Activated T-helper 17 cell treated with anti-CD3 and anti-CD28 coated beads, Interleukin-2, amount 50 U/mL, for 72 hours (primary cell): ENCODE measurements at regions not wholly inside any gene's neighbourhood (a gene's known extent, or its start where the extent isn't known, plus 50 kb on each side); places are given as distances from the start of the nearest gene placed in this dataset.

Source experiments
- ATAC-seq: fragments of 150-1000 bp; cut with Tn5 transposase; replicated peaks from 2 replicates; pipeline ENCODE4 v1.10.0; 2021; ENCODE audit warnings: mild to moderate bottlenecking, moderate library complexity
- H3K27ac Mint-ChIP-seq: one replicate; pipeline ENCODE4 v1.8.0; 2022; ENCODE audit warnings: mixed read lengths
- H3K27me3 Mint-ChIP-seq: one replicate; pipeline ENCODE4 v1.8.0; 2022; ENCODE audit warnings: mixed read lengths
- H3K36me3 Mint-ChIP-seq: one replicate; pipeline ENCODE4 v1.8.0; 2022; ENCODE audit warnings: low read depth, mild to moderate bottlenecking, mixed read lengths
- H3K4me1 Mint-ChIP-seq: one replicate; pipeline ENCODE4 v1.8.0; 2022; ENCODE audit warnings: mixed read lengths
- H3K4me3 Mint-ChIP-seq: one replicate; pipeline ENCODE4 v1.8.0; 2022; ENCODE audit warnings: mild to moderate bottlenecking, mixed read lengths
- H3K9me3 Mint-ChIP-seq: one replicate; pipeline ENCODE4 v1.8.0; 2022; ENCODE audit warnings: mixed read lengths

DNA sequence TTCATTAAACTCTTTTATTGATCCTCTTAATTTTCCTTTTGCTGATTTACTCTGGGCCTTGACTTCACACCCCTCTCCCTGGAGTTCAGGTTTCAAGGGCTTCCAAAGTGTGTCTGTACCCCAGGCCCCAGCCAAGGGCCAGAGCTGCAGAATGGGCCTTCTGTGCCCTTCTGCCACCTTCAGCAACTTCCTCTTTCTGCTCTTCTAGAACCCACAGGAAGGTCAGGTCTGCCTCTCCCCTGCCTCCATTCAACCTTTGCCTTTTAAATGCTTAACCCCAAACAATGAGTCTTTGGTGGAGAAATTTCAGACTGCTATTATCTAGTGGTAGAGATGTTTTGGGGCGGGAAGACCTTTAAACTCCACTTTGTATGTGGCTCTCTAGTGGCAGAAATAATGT, 63.1 kb downstream of the TSN start:
- H3K27ac Mint-ChIP-seq = no peak overlapping the region
- no peak for ATAC-seq
- H3K36me3 Mint-ChIP-seq = no peaks in the 10 kb centered on the region
- H3K4me3 Mint-ChIP-seq = no peak overlapping the region
- H3K4me1 Mint-ChIP-seq = no peaks in the 10 kb centered on the region
- H3K9me3 Mint-ChIP-seq = no peaks in the 10 kb centered on the region
- H3K27me3 Mint-ChIP-seq = peaks cover 18% of the 10 kb centered on the region

DNA sequence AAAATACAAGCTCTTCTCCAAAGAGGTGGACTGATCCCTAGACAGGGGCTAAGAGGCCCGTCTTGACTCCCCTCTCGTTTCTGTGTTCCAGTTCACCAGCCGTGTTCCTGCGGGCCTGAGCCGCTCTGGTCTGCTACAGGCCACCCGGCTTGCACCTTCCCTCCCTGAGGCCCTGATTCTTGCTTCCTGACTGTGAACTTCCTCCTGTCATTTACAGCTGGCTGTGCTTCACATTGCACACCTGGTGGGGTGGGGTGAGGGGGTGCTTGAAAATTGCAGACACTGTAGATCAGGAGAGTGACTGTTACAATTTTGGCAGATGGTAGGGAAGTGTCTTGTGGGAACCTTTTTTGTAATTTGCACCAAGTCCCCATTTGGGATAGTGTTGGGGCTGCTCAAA, 64.4 kb downstream of the TSN start:
- no peaks in the 10 kb centered on the region for H3K9me3 Mint-ChIP-seq
- H3K27ac Mint-ChIP-seq = no peak overlapping the region
- no peaks in the 10 kb centered on the region for H3K36me3 Mint-ChIP-seq
- no peak for ATAC-seq
- H3K4me3 Mint-ChIP-seq = no peak overlapping the region
- H3K27me3 Mint-ChIP-seq = peaks cover 18% of the 10 kb centered on the region
- no peaks in the 10 kb centered on the region for H3K4me1 Mint-ChIP-seq

DNA sequence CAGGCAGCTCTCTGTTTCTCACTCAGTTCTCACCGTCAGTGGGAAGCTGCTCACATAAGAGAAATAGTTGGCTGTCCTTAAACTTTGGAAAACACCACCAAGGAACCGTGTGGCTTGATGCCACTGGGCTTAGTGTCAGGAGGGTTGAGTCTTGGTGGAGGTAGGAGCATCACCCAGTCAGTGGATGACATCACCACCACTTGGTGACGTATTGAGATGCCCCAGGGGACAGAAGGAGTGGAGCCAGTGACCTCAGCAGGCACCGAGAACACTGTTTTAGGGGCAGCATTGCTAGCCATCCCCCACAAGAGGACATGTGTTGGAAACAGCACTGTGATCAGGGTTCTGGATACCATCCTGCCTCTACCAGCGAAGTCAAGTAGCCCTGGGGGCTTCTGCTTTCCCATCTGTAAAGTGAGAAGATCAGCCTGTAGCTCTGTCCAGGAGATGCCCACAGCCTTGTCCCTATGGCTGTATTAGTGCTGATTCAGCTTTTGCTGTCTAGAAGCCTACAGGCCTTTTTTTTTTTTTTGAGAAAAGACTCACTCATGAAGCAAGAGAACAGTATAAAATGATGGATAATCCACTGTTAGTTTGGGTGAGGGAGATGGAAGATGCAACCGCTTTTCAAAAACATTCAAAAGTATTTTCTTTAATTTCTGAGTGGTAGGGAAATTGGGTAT, 66.2 kb downstream of the TSN start:
- Mint-ChIP-seq H3K4me1 (no peaks in the 10 kb centered on the region), H3K4me3 (no peak overlapping the region), H3K36me3 (no peaks in the 10 kb centered on the region), H3K27me3 (peaks cover 18% of the 10 kb centered on the region), H3K27ac (no peak overlapping the region), H3K9me3 (no peaks in the 10 kb centered on the region)
- no peak for ATAC-seq

DNA sequence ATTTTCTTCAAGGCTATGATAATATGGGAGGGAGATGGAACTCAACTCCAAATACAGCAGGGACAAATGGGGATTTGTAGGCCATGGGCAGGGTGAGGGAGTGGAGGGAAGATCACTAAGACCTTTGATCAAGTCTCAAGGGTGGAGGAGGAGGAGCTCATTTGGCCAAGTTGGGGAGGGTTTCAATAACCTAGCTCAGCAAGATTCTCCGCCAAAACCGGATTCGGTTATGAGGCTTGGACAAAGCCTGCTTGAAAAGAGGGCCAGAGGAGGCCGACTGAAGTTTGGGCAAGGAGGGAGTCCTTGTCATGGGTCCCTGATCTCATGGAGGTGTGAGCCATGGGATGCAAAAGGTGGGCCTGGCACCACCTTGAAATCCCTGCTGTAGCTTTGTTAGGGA, 68.8 kb downstream of the TSN start:
- no peaks in the 10 kb centered on the region for H3K9me3 Mint-ChIP-seq
- peaks cover 9% of the 10 kb centered on the region for H3K27me3 Mint-ChIP-seq
- no peak overlapping the region for H3K27ac Mint-ChIP-seq
- no peaks in the 10 kb centered on the region for H3K36me3 Mint-ChIP-seq
- H3K4me3 Mint-ChIP-seq = no peak overlapping the region
- no peaks in the 10 kb centered on the region for H3K4me1 Mint-ChIP-seq
- no peak for ATAC-seq

DNA sequence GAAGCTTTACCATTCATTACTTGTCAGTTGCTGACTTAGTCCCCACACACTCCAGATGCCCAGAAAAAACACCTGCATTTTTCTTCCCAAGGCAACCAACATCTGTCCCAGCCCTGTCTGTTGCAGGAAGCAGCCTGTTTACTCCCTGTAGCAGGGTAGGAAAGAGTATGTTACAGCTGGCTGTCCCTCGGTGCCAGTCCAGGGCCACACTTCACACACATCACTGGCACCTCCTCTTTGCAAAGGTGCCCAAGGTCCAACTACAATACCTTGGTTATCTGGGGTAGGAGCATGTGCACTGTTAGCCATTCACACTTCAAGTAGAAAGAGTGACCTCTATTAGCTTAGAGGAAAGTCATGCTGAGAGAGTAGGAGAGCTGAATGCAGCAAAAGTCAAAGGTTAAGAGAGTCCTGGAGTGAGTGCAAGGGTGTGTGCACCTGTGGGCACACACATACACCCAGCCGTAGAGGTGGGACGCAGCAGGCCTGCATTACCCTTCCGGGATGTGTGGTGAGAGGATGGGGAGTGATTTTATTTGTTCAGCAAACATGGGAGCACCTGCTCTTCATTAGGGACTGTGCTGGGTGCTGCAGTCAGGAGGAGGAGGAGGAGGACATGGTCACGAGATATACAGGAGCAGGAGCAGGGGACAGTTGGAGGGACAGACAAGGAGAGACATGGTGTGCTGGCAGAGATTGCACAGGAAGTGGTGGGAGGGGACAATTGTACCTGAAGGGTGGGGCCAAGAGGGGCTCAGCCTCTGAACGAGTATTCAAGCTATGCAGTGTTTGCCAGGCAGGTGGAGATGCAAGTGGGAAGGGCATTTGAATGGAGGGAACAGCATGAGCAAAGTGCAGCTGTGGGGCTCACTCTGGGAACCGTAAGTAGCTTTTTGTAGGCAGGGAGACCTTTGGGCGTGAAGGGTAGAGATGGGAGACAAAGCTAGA, 69.8 kb downstream of the TSN start:
- Mint-ChIP-seq H3K4me1 (no peaks in the 10 kb centered on the region), H3K27me3 (peaks cover 4% of the 10 kb centered on the region), H3K27ac (no peak overlapping the region), H3K36me3 (no peaks in the 10 kb centered on the region), H3K9me3 (no peaks in the 10 kb centered on the region), H3K4me3 (no peak overlapping the region)
- ATAC-seq = no peak

DNA sequence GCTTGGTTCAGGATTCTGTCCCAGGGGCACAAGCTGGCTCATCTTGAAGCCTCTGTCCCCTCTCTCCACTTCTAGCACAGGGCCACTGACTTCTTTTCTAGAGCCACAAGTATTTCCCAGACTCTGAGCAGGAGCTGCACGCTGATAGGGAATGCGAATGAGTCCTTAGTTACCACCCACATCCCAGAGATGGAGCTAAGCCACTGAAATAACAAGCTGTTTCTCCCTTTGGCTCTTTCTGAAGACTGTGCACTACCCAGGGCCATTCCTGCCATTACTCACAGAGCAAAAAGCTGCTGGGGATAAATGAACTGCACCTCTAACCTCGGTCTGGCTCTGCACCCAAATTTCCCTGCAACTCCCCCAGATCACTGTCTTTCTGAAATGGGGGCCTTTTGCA, 70.6 kb downstream of the TSN start:
- H3K27me3 Mint-ChIP-seq = peaks cover 4% of the 10 kb centered on the region
- no peaks in the 10 kb centered on the region for H3K36me3 Mint-ChIP-seq
- H3K27ac Mint-ChIP-seq = no peak overlapping the region

DNA sequence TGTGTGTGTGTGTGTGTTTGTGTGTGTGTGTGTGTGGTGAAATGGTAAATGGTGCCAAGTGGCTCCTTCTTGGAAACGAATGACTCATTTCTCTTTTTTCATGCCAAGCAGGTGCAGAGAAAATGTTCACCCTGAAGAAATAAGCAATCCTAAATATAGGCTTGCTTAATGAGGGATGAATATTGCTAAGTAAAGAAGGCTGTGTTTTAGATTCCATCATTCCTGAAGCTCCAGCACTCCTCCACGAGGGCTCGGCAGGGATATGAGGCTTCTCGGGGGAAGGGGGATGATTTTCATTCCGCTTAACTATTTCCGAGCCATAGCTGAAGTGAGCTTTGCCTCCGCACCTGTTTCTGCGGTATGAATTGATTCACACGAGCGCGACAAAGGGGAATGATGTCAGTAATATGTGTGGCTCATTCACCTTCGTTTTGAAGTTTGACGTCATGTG, 72.9 kb downstream of the TSN start:
- Mint-ChIP-seq H3K36me3 (no peaks in the 10 kb centered on the region), H3K4me3 (no peak overlapping the region), H3K27me3 (peaks cover 3% of the 10 kb centered on the region), H3K27ac (no peak overlapping the region), H3K9me3 (no peaks in the 10 kb centered on the region), H3K4me1 (no peaks in the 10 kb centered on the region)
- ATAC-seq = no peak

More for the DNA sequence above, 70.6 kb downstream of the TSN start:
- no peak for ATAC-seq
- H3K9me3 Mint-ChIP-seq = no peaks in the 10 kb centered on the region
- no peaks in the 10 kb centered on the region for H3K4me1 Mint-ChIP-seq
- H3K4me3 Mint-ChIP-seq = no peak overlapping the region

DNA sequence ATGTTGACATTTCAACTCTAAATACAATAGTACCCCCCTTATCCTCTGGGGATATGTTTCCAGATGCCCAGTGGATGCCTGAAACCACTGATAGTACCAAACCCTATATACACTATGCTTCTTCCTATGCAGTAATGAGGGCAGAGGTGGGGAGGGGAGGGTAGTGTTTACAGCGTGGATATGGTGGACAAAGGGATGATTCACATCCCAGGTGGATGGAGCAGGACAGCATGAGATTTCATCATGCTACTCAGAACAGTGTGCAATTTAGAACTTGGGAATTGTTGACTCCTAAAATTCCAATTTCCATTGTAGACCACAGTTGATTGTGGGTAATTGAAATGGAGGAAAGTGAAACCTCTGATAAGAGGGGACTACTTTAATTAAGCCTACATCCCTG, 75.4 kb downstream of the TSN start:
- no peak for ATAC-seq
- Mint-ChIP-seq H3K4me1 (no peaks in the 10 kb centered on the region), H3K36me3 (no peaks in the 10 kb centered on the region)

DNA sequence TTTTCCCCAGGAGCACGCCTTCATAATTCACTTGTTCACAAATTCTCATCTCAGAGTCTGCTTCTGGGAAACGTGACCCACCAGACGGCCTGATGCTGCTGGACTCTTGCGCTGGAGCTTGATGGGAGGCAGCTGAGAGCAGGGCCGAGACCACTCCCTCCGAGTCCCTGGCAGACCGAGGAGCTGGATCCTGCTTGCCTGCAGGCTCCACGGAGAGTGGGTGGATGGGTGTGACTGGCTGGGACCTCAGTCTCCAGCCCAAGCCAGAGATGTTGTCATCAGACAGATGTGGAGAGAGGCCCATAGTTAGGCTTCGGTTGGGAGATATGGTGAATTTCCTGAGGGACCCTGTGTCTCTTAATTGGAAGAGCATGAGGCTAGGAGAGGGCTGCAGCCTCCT, 76.4 kb downstream of the TSN start:
- H3K36me3 Mint-ChIP-seq = no peaks in the 10 kb centered on the region
- ATAC-seq = no peak

More for the DNA sequence above, 75.4 kb downstream of the TSN start:
- Mint-ChIP-seq H3K9me3 (no peaks in the 10 kb centered on the region), H3K27me3 (peaks cover 3% of the 10 kb centered on the region), H3K27ac (no peak overlapping the region), H3K4me3 (no peak overlapping the region)

DNA sequence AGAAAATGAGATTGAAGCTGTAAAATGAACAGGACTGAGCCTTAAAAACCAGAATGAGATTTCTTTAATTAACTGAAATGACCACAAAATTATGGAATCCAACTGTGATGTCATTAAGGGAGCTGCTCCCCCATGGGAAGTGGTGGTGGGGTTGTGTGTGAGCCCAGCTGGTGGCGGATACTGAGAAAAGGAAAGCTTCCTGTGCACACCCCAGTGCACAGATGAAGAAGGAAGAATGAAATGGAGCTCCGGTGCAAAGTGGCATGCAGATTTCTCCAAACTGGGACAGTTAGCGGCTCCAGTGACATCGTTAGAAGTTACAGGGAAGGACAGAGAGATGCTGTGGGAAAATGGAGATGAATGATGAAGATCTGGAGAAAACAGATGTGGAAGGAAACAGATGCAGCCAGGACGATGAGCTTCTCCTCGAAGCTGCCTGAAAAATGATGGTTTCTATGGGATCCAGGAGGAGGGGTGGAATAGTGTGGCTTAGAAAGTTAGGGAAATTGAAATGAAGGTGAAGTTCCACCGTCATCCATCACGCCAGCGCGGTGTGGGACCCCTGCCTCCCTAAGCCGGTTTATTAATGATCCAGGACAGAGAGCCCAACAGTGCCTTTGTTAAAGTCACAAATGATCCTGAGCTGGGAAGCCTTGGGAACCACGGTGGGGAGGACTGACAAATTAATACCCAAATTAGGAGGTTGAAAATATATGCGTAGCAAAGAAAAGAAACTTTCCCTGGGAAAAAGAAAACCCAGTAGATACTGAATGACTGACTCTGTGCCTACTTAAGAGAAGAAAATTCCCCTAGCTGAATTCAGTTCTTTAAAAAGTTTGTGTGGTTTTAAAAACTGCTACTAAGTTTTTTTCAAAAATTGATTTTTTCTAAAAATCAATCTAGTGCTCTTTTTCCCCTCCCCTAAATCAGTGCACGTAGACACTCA, 77.2 kb downstream of the TSN start:
- Mint-ChIP-seq H3K4me1 (no peaks in the 10 kb centered on the region), H3K36me3 (no peaks in the 10 kb centered on the region), H3K27me3 (peaks cover 3% of the 10 kb centered on the region), H3K4me3 (no peak overlapping the region), H3K9me3 (no peaks in the 10 kb centered on the region), H3K27ac (peak overlapping the region; percentile 17)
- no peak for ATAC-seq

More for the DNA sequence above, 76.4 kb downstream of the TSN start:
- no peak overlapping the region for H3K27ac Mint-ChIP-seq
- H3K4me3 Mint-ChIP-seq = no peak overlapping the region
- peaks cover 3% of the 10 kb centered on the region for H3K27me3 Mint-ChIP-seq
- no peaks in the 10 kb centered on the region for H3K9me3 Mint-ChIP-seq
- no peaks in the 10 kb centered on the region for H3K4me1 Mint-ChIP-seq

DNA sequence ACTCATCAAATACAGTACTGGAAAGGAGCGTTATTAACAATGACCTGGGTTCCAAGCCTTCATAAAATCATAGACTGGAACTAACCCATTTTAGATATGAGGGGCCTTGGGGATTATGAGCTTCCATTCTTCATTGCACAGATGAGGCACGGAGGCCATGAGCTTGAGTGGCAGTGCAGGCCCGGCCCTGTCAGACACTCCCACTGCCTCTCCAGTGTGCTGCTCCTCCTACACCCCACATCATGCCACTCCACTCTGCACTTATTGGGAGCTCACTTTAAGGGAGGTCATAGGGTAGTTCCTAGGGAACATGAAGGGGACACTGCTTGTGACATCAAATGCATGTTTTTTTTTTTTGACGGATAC, 77.9 kb downstream of the TSN start:
- Mint-ChIP-seq H3K36me3 (no peaks in the 10 kb centered on the region), H3K27ac (no peak overlapping the region), H3K4me1 (no peaks in the 10 kb centered on the region), H3K27me3 (peaks cover 6% of the 10 kb centered on the region), H3K9me3 (no peaks in the 10 kb centered on the region), H3K4me3 (no peak overlapping the region)
- ATAC-seq = no peak

DNA sequence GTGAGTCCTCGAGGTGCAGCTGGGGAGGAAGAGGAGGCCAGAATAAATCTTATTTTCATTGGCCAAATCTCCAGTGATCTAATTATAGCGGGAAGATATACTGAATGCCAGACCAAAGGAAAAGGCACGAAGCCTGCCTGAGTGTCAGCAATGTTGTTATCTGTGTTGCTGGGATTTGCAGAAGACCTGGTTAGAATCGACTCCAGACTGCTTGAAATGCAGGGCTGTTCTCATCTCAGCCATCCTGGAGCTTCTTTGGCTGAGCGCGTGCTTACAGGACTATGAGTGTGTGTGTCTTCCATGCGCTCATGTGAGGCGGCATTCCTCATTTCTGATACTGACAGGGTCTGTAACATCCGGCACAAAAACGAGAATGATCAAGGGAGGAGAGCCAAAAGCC, 81.2 kb downstream of the TSN start:
- no peak overlapping the region for H3K4me3 Mint-ChIP-seq
- H3K9me3 Mint-ChIP-seq = no peaks in the 10 kb centered on the region

DNA sequence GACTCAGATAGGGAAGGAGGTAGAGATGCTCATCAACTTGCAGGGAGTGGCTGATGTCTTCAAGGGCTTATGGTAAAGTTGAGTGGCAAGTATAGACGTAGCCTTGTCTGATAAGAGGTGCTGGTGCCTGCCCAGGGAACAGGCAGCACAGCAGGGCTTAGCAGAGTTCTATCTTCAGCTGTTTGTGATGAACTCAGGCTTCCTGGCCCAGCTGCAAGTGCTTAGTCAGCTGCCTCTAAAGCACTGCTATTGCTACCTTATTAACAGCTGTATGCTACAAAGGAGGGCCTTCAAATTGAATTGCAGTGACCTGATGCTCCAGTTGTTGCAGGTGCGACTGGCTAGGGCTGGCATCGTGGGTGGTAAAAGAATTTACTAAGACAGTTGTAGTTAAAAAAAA, 82.1 kb downstream of the TSN start:
- no peaks in the 10 kb centered on the region for H3K36me3 Mint-ChIP-seq
- no peaks in the 10 kb centered on the region for H3K9me3 Mint-ChIP-seq
- H3K27ac Mint-ChIP-seq = no peak overlapping the region
- ATAC-seq = no peak
- H3K27me3 Mint-ChIP-seq = peaks cover 3% of the 10 kb centered on the region
- H3K4me1 Mint-ChIP-seq = no peaks in the 10 kb centered on the region
- H3K4me3 Mint-ChIP-seq = no peak overlapping the region

More for the DNA sequence above, 81.2 kb downstream of the TSN start:
- H3K36me3 Mint-ChIP-seq = no peaks in the 10 kb centered on the region
- no peak overlapping the region for H3K27ac Mint-ChIP-seq
- no peak for ATAC-seq
- no peaks in the 10 kb centered on the region for H3K4me1 Mint-ChIP-seq
- H3K27me3 Mint-ChIP-seq = peaks cover 6% of the 10 kb centered on the region

DNA sequence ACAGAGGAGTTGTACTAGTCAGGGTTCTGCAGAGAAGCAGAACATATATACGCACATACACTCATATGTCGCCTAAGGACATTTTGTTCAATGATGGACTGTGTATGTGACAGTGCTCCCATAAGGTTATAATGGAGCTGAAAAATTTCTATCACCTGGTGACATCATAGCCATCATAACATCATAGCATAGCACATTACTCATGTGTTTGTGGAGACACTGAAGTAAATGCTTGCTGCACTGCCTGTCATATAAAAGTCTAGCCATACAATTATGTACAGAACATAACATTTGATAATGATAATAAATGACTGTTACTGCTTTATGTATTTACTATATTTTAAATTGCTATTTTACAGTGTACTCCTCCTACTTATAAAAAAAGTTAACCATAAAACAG, 83.1 kb downstream of the TSN start:
- Mint-ChIP-seq H3K27me3 (peaks cover 3% of the 10 kb centered on the region), H3K27ac (no peak overlapping the region), H3K36me3 (no peaks in the 10 kb centered on the region), H3K4me3 (no peak overlapping the region), H3K9me3 (no peaks in the 10 kb centered on the region), H3K4me1 (no peaks in the 10 kb centered on the region)
- ATAC-seq = no peak
